Trophoblast cell (in vitro differentiated cells and primary cell): ENCODE measurements at regions not wholly inside any gene's neighbourhood (a gene's known extent, or its start where the extent isn't known, plus 50 kb on each side); places are given as distances from the start of the nearest gene placed in this dataset.

Experiments used
- DNase-seq, 2 donors: peaks; one replicate each; pipeline ENCODE4 v3.0.0-alpha.2; 2016
- H2AFZ ChIP-seq: 2 replicates; pipeline ENCODE4 v1.6.1; 2013; ENCODE audit warnings: low read length, moderate library complexity, mild to moderate bottlenecking; ENCODE audit not compliant: insufficient read depth, poor library complexity
- H2AK5ac ChIP-seq: 2 replicates; pipeline ENCODE4 v1.6.1; 2013; ENCODE audit warnings: mild to moderate bottlenecking, low read length
- H2BK120ac ChIP-seq: 2 replicates; pipeline ENCODE4 v1.6.1; 2013; ENCODE audit warnings: low read length, mild to moderate bottlenecking, moderate library complexity; ENCODE audit not compliant: insufficient read depth, poor library complexity
- H2BK12ac ChIP-seq: 2 replicates; pipeline ENCODE4 v1.6.1; 2013; ENCODE audit warnings: mild to moderate bottlenecking, low read length, moderate library complexity
- H2BK5ac ChIP-seq: 2 replicates; pipeline ENCODE4 v1.6.1; 2013; ENCODE audit warnings: low read length, low read depth, moderate library complexity, mild to moderate bottlenecking; ENCODE audit not compliant: poor library complexity
- H3K14ac ChIP-seq: 2 replicates; pipeline ENCODE4 v1.6.1; 2013; ENCODE audit warnings: mild to moderate bottlenecking, low read length
- H3K18ac ChIP-seq: 2 replicates; pipeline ENCODE4 v1.6.1; 2013; ENCODE audit warnings: mild to moderate bottlenecking, low read length
- H3K23ac ChIP-seq: 2 replicates; pipeline ENCODE4 v1.6.1; 2013; ENCODE audit warnings: low read length
- H3K27ac ChIP-seq: 2 replicates; pipeline ENCODE4 v1.5.1; 2013; ENCODE audit warnings: low read depth, mild to moderate bottlenecking, inconsistent platforms, low read length, moderate library complexity
- H3K27me3 ChIP-seq: 2 replicates; pipeline ENCODE4 v1.6.1; 2013; ENCODE audit warnings: inconsistent platforms, mild to moderate bottlenecking, low read length, moderate library complexity; ENCODE audit not compliant: insufficient read depth
- H3K36me3 ChIP-seq, 2 experiments: 1 replicate in 1 of 2; 2 replicates in 1 of 2; pipeline ENCODE4 v1.6.1; 2013; ENCODE audit warnings: low read length in 2 of 2, mild to moderate bottlenecking in 2 of 2, moderate library complexity in 1 of 2; ENCODE audit not compliant: insufficient read depth in 2 of 2, control insufficient read depth in 1 of 2
- H3K4ac ChIP-seq: 2 replicates; pipeline ENCODE4 v1.6.1; 2013; ENCODE audit warnings: low read depth, mild to moderate bottlenecking, low read length, moderate library complexity
- H3K4me1 ChIP-seq, 2 experiments: 1 replicate in 1 of 2; 2 replicates in 1 of 2; pipeline ENCODE4 v1.6.1; 2013; ENCODE audit warnings: low read length in 2 of 2, mild to moderate bottlenecking in 2 of 2, moderate library complexity in 1 of 2; ENCODE audit not compliant: insufficient read depth in 2 of 2, control insufficient read depth in 1 of 2
- H3K4me2 ChIP-seq: 2 replicates; pipeline ENCODE4 v1.6.1; 2013; ENCODE audit warnings: inconsistent platforms, mild to moderate bottlenecking, low read length, moderate library complexity
- H3K4me3 ChIP-seq: 2 replicates; pipeline ENCODE4 v1.5.1; 2013; ENCODE audit warnings: mild to moderate bottlenecking, low read depth, low read length, inconsistent platforms
- H3K79me1 ChIP-seq: one replicate; pipeline ENCODE4 v1.6.1; 2013; ENCODE audit warnings: low read length
- H3K79me2 ChIP-seq: 2 replicates; pipeline ENCODE4 v1.6.1; 2013; ENCODE audit warnings: low read length, mild to moderate bottlenecking; ENCODE audit not compliant: control insufficient read depth, insufficient read depth, poor library complexity
- H3K9ac ChIP-seq: 2 replicates; pipeline ENCODE4 v1.6.1; 2013; ENCODE audit warnings: mild to moderate bottlenecking, low read length
- H3K9me3 ChIP-seq: 2 replicates; pipeline ENCODE4 v1.6.1; 2013; ENCODE audit warnings: low read depth, mild to moderate bottlenecking, control low read depth, inconsistent platforms, low read length; ENCODE audit not compliant: insufficient read depth
- H4K12ac ChIP-seq: 2 replicates; pipeline ENCODE4 v1.6.1; 2013; ENCODE audit warnings: low read depth, mild to moderate bottlenecking, low read length, moderate library complexity
- H4K8ac ChIP-seq: 2 replicates; pipeline ENCODE4 v1.6.1; 2013; ENCODE audit warnings: low read depth, mild to moderate bottlenecking, low read length, moderate library complexity
- H4K91ac ChIP-seq: one replicate; pipeline ENCODE4 v1.6.1; 2013; ENCODE audit warnings: low read depth, mild to moderate bottlenecking, low read length, moderate library complexity
- WGBS: extraction: QIAGEN DNeasy Blood & Tissue Kit; methylation state at CpG from one replicate; pipeline ENCODE4 v1.1.7; 2013; ENCODE audit warnings: missing lambda C conversion rate; ENCODE audit not compliant: insufficient read length, insufficient coverage; ENCODE audit errors: extremely low coverage; 5-methylcytosine and 5-hydroxymethylcytosine counted together

GRCh38 chr2:204251158-204251997 is 293.9 kb upstream of the PARD3B start:
- Histone ChIP-seq H3K9me3 (peaks cover 1% of the 10 kb centered on the region), H3K79me1 (no peaks in the 10 kb centered on the region), H3K27ac (no peak overlapping the region), H3K4me3 (no peak overlapping the region), H3K14ac (no peak overlapping the region), H4K8ac (no peak overlapping the region), H4K91ac (no peak overlapping the region), H2AFZ (no peak overlapping the region), H3K36me3 (no peaks in the 10 kb centered on the region), H3K4ac (no peak overlapping the region), H2BK120ac (no peak overlapping the region), H3K18ac (no peak overlapping the region), H2BK12ac (no peak overlapping the region), H3K4me1 (no peaks in the 10 kb centered on the region), H3K9ac (no peak overlapping the region), H2AK5ac (no peak overlapping the region), H3K4me2 (no peak overlapping the region), H3K23ac (no peak overlapping the region), H2BK5ac (no peak overlapping the region), H3K79me2 (no peaks in the 10 kb centered on the region), H3K27me3 (no peaks in the 10 kb centered on the region), H4K12ac (no peak overlapping the region)
- no CpG with 5 or more reads among the region's 11 CpGs for WGBS
- peak in 1 of 2 donors; percentile 39 for DNase-seq

GRCh38 chr2:204251998-204252376 is 293.3 kb upstream of the PARD3B start:
- DNase-seq: no peak
- H3K27me3 ChIP-seq: no peaks in the 10 kb centered on the region
- H2AFZ ChIP-seq: no peak overlapping the region
- H3K4me3 ChIP-seq: no peak overlapping the region
- no peak overlapping the region for H2BK120ac ChIP-seq
- H3K23ac ChIP-seq: no peak overlapping the region
- H3K4ac ChIP-seq: no peak overlapping the region
- H3K79me1 ChIP-seq: no peaks in the 10 kb centered on the region
- no CpG with 5 or more reads among the region's 11 CpGs for WGBS
- no peak overlapping the region for H2BK5ac ChIP-seq
- no peak overlapping the region for H4K8ac ChIP-seq
- no peak overlapping the region for H2BK12ac ChIP-seq
- H4K91ac ChIP-seq: no peak overlapping the region
- no peak overlapping the region for H3K9ac ChIP-seq
- H4K12ac ChIP-seq: no peak overlapping the region
- peaks cover 1% of the 10 kb centered on the region for H3K9me3 ChIP-seq
- H3K4me1 ChIP-seq: peaks cover 0 to under 1% of the 10 kb centered on the region in 2 experiments
- no peak overlapping the region for H2AK5ac ChIP-seq
- no peak overlapping the region for H3K18ac ChIP-seq
- no peak overlapping the region for H3K27ac ChIP-seq
- H3K79me2 ChIP-seq: no peaks in the 10 kb centered on the region
- H3K36me3 ChIP-seq: no peaks in the 10 kb centered on the region
- no peak overlapping the region for H3K14ac ChIP-seq
- H3K4me2 ChIP-seq: no peak overlapping the region

GRCh38 chr2:204255071-204255470 is 290.2 kb upstream of the PARD3B start:
- Histone ChIP-seq H3K4ac (no peak overlapping the region), H4K8ac (no peak overlapping the region), H3K9me3 (peaks cover 1% of the 10 kb centered on the region), H3K36me3 (no peaks in the 10 kb centered on the region), H3K27me3 (no peaks in the 10 kb centered on the region), H3K23ac (no peak overlapping the region), H2BK12ac (no peak overlapping the region), H3K14ac (no peak overlapping the region), H3K79me2 (no peaks in the 10 kb centered on the region), H2AK5ac (no peak overlapping the region), H3K9ac (no peak overlapping the region), H4K12ac (no peak overlapping the region), H2AFZ (no peak overlapping the region), H4K91ac (no peak overlapping the region), H2BK120ac (no peak overlapping the region), H3K4me2 (no peak overlapping the region), H3K18ac (no peak overlapping the region), H2BK5ac (no peak overlapping the region), H3K4me3 (no peak overlapping the region), H3K79me1 (no peaks in the 10 kb centered on the region), H3K4me1 (peaks cover 0 to 5% of the 10 kb centered on the region in 2 experiments), H3K27ac (no peak overlapping the region)
- no CpG with 5 or more reads among the region's 5 CpGs for WGBS
- no peak for DNase-seq

- Histone ChIP-seq H3K27me3 (no peaks in the 10 kb centered on the region), H3K36me3 (no peaks in the 10 kb centered on the region), H2BK5ac (no peak overlapping the region), H2BK12ac (no peak overlapping the region), H4K8ac (no peak overlapping the region), H4K91ac (no peak overlapping the region), H3K4me1 (peaks cover 0 to 7% of the 10 kb centered on the region in 2 experiments), H3K4ac (no peak overlapping the region), H3K79me1 (no peaks in the 10 kb centered on the region), H2BK120ac (no peak overlapping the region), H3K79me2 (no peaks in the 10 kb centered on the region), H3K27ac (no peak overlapping the region), H3K9me3 (peaks cover 1% of the 10 kb centered on the region), H2AK5ac (no peak overlapping the region), H3K4me2 (no peak overlapping the region), H2AFZ (no peak overlapping the region), H3K4me3 (no peak overlapping the region), H3K14ac (no peak overlapping the region), H3K9ac (no peak overlapping the region), H3K23ac (no peak overlapping the region), H3K18ac (no peak overlapping the region), H4K12ac (no peak overlapping the region)
- WGBS: no CpG with 5 or more reads among the region's 2 CpGs
- no peak for DNase-seq
Observed at GRCh38 chr2:204255526-204255925, 289.7 kb upstream of the PARD3B start.
